HG02798 (cell line): ENCODE measurements at regions not wholly inside any gene's neighbourhood (a gene's known extent, or its start where the extent isn't known, plus 50 kb on each side); places are given as distances from the start of the nearest gene placed in this dataset.
"Not testable (repeated sequence)": the region's sequence is repeated elsewhere in the genome, so short reads cannot be mapped to it uniquely, and the experiment has no call there.

ENCODE experiments used
- ATAC-seq: cut with Tn5 transposase; IDR thresholded peaks from one replicate; pipeline ENCODE4 v1.9.1; 2021; ENCODE audit warnings: mild to moderate bottlenecking; ENCODE audit not compliant: unreplicated experiment, poor library complexity

GRCh38 chr11:93902921-93903320, 52.5 kb upstream of the VSTM5 start:
- ATAC-seq, result no peak

GRCh38 chr11:93903989-93904388, 53.6 kb upstream of the VSTM5 start:
- no peak for ATAC-seq

GRCh38 chr11:93904716-93905115, 54.3 kb upstream of the VSTM5 start:
- ATAC-seq, result no peak

- ATAC-seq, result no peak
Measured at GRCh38 chr11:93905384-93905783, 55.0 kb upstream of the VSTM5 start.

- ATAC-seq, result no peak
Measured at GRCh38 chr11:93906486-93906885, 56.1 kb upstream of the VSTM5 start.

GRCh38 chr11:93907901-93908300, 57.5 kb upstream of the VSTM5 start:
- ATAC-seq, result no peak

GRCh38 chr11:93908689-93909088, 58.3 kb upstream of the VSTM5 start:
- ATAC-seq, result no peak

GRCh38 chr11:93917673-93918072, 67.3 kb upstream of the VSTM5 start:
- ATAC-seq, result no peak

- peak; percentile 73 for ATAC-seq
Measured at GRCh38 chr11:93921695-93922468, 71.5 kb upstream of the VSTM5 start.

GRCh38 chr11:93922830-93923229, 72.4 kb upstream of the VSTM5 start:
- no peak for ATAC-seq

GRCh38 chr11:93926099-93926498, 75.7 kb upstream of the VSTM5 start:
- ATAC-seq, result not testable (repeated sequence)

GRCh38 chr11:93929407-93929806, 79.0 kb upstream of the VSTM5 start:
- ATAC-seq, result no peak

GRCh38 chr11:93933230-93933629, 82.8 kb upstream of the VSTM5 start:
- no peak for ATAC-seq

GRCh38 chr11:93935826-93936225, 85.3 kb upstream of the HEPHL1 start:
- no peak for ATAC-seq

- ATAC-seq, result no peak
Measured at GRCh38 chr11:93936460-93936859, 84.7 kb upstream of the HEPHL1 start.

- ATAC-seq, result no peak
Measured at GRCh38 chr11:93939084-93939760, 81.9 kb upstream of the HEPHL1 start.

GRCh38 chr11:93940395-93940794, 80.8 kb upstream of the HEPHL1 start:
- no peak for ATAC-seq

- ATAC-seq, result no peak
Measured at GRCh38 chr11:93942176-93942575, 79.0 kb upstream of the HEPHL1 start.

GRCh38 chr11:93945596-93945995, 75.6 kb upstream of the HEPHL1 start:
- ATAC-seq, result no peak

- no peak for ATAC-seq
Measured at GRCh38 chr11:93952082-93952780, 68.9 kb upstream of the HEPHL1 start.

GRCh38 chr11:93957397-93957952, 63.7 kb upstream of the HEPHL1 start:
- ATAC-seq, result no peak
